ENCODE measurements at regions not wholly inside any gene's neighbourhood (a gene's known extent, or its start where the extent isn't known, plus 50 kb on each side); places are given as distances from the start of the nearest gene placed in this dataset.

DNA sequence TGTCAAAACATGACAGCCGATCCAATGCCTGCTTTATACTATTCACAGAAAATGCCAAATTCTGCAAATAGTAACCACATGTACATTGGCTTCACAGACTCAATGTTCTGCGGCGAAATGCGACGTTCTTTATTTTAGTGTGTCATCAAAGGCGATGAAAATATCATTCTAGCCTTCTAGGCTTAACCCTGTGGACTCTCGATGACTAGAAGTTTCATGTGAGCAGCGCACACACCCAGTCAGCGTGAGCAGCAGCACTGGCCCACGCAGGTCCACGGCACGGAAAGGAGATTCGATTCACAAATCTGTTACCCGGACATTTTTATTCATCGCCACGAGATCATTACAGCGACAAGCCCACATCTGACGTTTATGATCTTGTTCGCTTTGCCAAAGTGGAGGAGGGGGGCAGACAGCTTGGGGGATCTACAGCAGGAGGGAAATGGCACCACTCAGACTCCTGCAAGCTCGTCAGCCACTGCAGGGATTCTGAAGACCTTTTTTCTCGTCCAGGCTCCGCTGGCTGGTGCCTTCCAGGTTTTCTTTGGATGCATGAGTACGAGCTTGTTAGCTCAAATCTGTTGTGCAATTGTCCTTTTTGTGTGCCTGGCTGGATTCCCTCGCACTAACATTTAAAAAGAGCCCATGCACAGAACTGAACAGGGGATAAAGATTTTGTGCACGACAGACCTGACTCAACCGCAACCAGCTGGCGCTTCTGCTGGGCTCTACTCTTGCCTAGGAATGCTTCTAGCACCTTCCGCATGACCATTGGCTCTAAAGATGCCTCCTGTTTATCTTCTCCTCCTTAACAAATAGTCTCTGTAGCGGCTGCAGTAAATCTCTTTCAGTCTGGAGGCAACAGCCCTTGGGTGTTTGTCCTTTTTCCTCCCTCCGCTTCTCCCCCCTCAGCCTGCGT, 938.4 kb downstream of the MCTP2 start:
- TF ChIP-seq, protein P1, sequence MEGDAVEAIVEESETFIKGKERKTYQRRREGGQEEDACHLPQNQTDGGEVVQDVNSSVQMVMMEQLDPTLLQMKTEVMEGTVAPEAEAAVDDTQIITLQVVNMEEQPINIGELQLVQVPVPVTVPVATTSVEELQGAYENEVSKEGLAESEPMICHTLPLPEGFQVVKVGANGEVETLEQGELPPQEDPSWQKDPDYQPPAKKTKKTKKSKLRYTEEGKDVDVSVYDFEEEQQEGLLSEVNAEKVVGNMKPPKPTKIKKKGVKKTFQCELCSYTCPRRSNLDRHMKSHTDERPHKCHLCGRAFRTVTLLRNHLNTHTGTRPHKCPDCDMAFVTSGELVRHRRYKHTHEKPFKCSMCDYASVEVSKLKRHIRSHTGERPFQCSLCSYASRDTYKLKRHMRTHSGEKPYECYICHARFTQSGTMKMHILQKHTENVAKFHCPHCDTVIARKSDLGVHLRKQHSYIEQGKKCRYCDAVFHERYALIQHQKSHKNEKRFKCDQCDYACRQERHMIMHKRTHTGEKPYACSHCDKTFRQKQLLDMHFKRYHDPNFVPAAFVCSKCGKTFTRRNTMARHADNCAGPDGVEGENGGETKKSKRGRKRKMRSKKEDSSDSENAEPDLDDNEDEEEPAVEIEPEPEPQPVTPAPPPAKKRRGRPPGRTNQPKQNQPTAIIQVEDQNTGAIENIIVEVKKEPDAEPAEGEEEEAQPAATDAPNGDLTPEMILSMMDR (IDR thresholded peaks at IDR 0.05) = no peak
- no peak for TF ChIP-seq POLR2A (IDR thresholded peaks at IDR 0.05)

All from uterus (tissue), 2 donors.